A549 (cell line): ENCODE measurements at regions not wholly inside any gene's neighbourhood (a gene's known extent, or its start where the extent isn't known, plus 50 kb on each side); places are given as distances from the start of the nearest gene placed in this dataset.

Experiments used
- ATAC-seq, 2 experiments: fragments of 200-7000 bp in 1 of 2; fragments of >200 bp in 1 of 2; cut with Nextera tagmentation in 1 of 2; cut with Tn5 transposase in 1 of 2; 3 replicates each; pipeline versions ENCODE4 v1.8.0 to v1.9.1; 2018 to 2020; ENCODE audit warnings: mild to moderate bottlenecking in 1 of 2, moderate library complexity in 1 of 2
- CTCF ChIA-PET: fragments of 300-600 bp; sonication (Branson Sonifier 250); formaldehyde crosslinking; extraction: SDS; loops from one replicate; lab custom pipeline; 2021; ENCODE audit warnings: antibody characterized with exemption, inconsistent platforms; lab: Yijun Ruan, JAX
- POLR2A ChIA-PET: fragments of 350-600 bp; formaldehyde crosslinking; extraction: SDS; loops from one replicate; lab custom pipeline; 2021; ENCODE audit warnings: antibody characterized with exemption, inconsistent platforms; lab: Yijun Ruan, JAX
- DNase-seq, 2 experiments: peaks; one replicate each; pipeline versions ENCODE4 v3.0.0 to v3.0.0-alpha.2; 2011 to 2016; ENCODE audit warnings: low read depth in 1 of 2, low spot score in 1 of 2
- FAIRE-seq: peaks from 2 replicates; lab custom pipeline; 2011; peaks lifted over from hg19 to GRCh38; lab: Jason Lieb, UNC
- H3K27ac ChIP-seq, 2 experiments: fragments of >200 bp; sonication (Bioruptor Twin); formaldehyde crosslinking; 3 replicates each; pipeline ENCODE4 v1.5.1; 2016 to 2017
- H3K4me1 ChIP-seq: fragments of >200 bp; sonication (Bioruptor Twin); formaldehyde crosslinking; 3 replicates; pipeline ENCODE4 v1.6.1; 2016
- H3K4me2 ChIP-seq: fragments of >200 bp; sonication (Bioruptor Twin); formaldehyde crosslinking; 3 replicates; pipeline ENCODE4 v1.6.1; 2016
- H3K4me3 ChIP-seq: fragments of >200 bp; sonication (Bioruptor Twin); formaldehyde crosslinking; 3 replicates; pipeline ENCODE4 v1.5.1; 2016
- H3K9me3 ChIP-seq: fragments of >200 bp; sonication (Bioruptor Twin); formaldehyde crosslinking; 3 replicates; pipeline ENCODE4 v1.6.1; 2016
- CBX2 ChIP-seq: fragments of 200-600 bp; sonication (generic); IDR thresholded peaks from 2 replicates; pipeline ENCODE4 v1.6.1; 2016; ENCODE audit warnings: low read depth, mild to moderate bottlenecking, borderline replicate concordance
- CEBPB ChIP-seq, 2 experiments: fragments of >200 bp in 1 of 2; sonication (Bioruptor Twin) in 1 of 2; formaldehyde crosslinking in 1 of 2; IDR thresholded peaks; 2 replicates each; pipeline ENCODE4 v1.6.1; 2012 to 2016
- CHD2 ChIP-seq: fragments of 150-350 bp; IDR thresholded peaks from 2 replicates; pipeline ENCODE4 v1.6.1; 2014; ENCODE audit warnings: low read length; ENCODE audit not compliant: partially characterized antibody
- CHD4 ChIP-seq: fragments of 200-600 bp; sonication (generic); IDR thresholded peaks from 2 replicates; pipeline ENCODE4 v1.6.1; 2016; ENCODE audit warnings: antibody characterized with exemption, mild to moderate bottlenecking, borderline replicate concordance
- EP300 ChIP-seq, 2 experiments: fragments of >200 bp; sonication (Bioruptor Twin); formaldehyde crosslinking; IDR thresholded peaks; 2 replicates in 1 of 2; 3 replicates in 1 of 2; pipeline ENCODE4 v1.6.1; 2016 to 2017
- FOSL2 ChIP-seq, 2 experiments: fragments of 450-650 bp in 1 of 2; fragments of >200 bp in 1 of 2; sonication (Bioruptor Twin) in 1 of 2; formaldehyde crosslinking; IDR thresholded peaks; 2 replicates each; pipeline versions ENCODE4 v1.5.0 to v1.6.1; 2016 to 2020; ENCODE audit warnings: mild to moderate bottlenecking in 1 of 2, moderate library complexity in 1 of 2
- GATA3 ChIP-seq: IDR thresholded peaks from 2 replicates; pipeline ENCODE4 v1.6.1; 2012; ENCODE audit warnings: borderline replicate concordance
- HOXB13 ChIP-seq: fragments of 250-450 bp; sonication (Bioruptor Pico); IDR thresholded peaks from 2 replicates; pipeline ENCODE4 v1.5.0; 2020; ENCODE audit warnings: low read depth, mild to moderate bottlenecking, moderate library complexity
- JUN ChIP-seq, 2 experiments: fragments of >200 bp; sonication (Bioruptor Twin); formaldehyde crosslinking; IDR thresholded peaks; 2 replicates in 1 of 2; 3 replicates in 1 of 2; pipeline ENCODE4 v1.6.1; 2016 to 2017
- JUNB ChIP-seq: fragments of >200 bp; sonication (Bioruptor Twin); formaldehyde crosslinking; IDR thresholded peaks from 2 replicates; pipeline ENCODE4 v1.6.1; 2016
- MAFK ChIP-seq: fragments of 450-650 bp; IDR thresholded peaks from 2 replicates; pipeline ENCODE4 v1.6.1; 2014; ENCODE audit not compliant: partially characterized antibody
- MYC ChIP-seq: IDR thresholded peaks from 2 replicates; pipeline ENCODE4 v1.6.1; 2012; ENCODE audit warnings: mild to moderate bottlenecking, inconsistent platforms, low read length, improper control_type of control experiment, borderline replicate concordance
- NFE2L2 ChIP-seq: fragments of 150-350 bp; conservative IDR thresholded peaks from 2 replicates; pipeline ENCODE4 v1.6.1; 2014; ENCODE audit warnings: low read length
- NPAS2 ChIP-seq: fragments of 250-450 bp; sonication (Bioruptor Pico); IDR thresholded peaks from 2 replicates; pipeline ENCODE4 v1.8.0; 2022; ENCODE audit warnings: mild to moderate bottlenecking, moderate library complexity, borderline replicate concordance
- NR3C1 ChIP-seq: fragments of >200 bp; sonication (Bioruptor Twin); formaldehyde crosslinking; IDR thresholded peaks from 3 replicates; pipeline ENCODE4 v1.6.1; 2017
- PHF8 ChIP-seq: fragments of 200-600 bp; sonication (generic); IDR thresholded peaks from 2 replicates; pipeline ENCODE4 v1.6.1; 2016; ENCODE audit warnings: low read depth, mild to moderate bottlenecking, antibody characterized with exemption, moderate library complexity, borderline replicate concordance
- RARB ChIP-seq: fragments of 250-450 bp; sonication (Bioruptor Pico); IDR thresholded peaks from 2 replicates; pipeline ENCODE4 v1.8.0; 2021; ENCODE audit warnings: mild to moderate bottlenecking, moderate library complexity
- RFX5 ChIP-seq: fragments of 450-650 bp; IDR thresholded peaks from 2 replicates; pipeline ENCODE4 v1.7.1; 2014; ENCODE audit warnings: antibody characterized with exemption, mild to moderate bottlenecking, moderate library complexity
- RNF2 ChIP-seq: fragments of 200-600 bp; sonication (generic); IDR thresholded peaks from 2 replicates; pipeline ENCODE4 v1.6.1; 2016; ENCODE audit warnings: low read depth, mild to moderate bottlenecking, antibody characterized with exemption, moderate library complexity, borderline replicate concordance
- SREBF2 ChIP-seq: fragments of 450-650 bp; IDR thresholded peaks from 2 replicates; pipeline ENCODE4 v1.6.1; 2014; ENCODE audit warnings: mild to moderate bottlenecking, moderate library complexity
- TFCP2L1 ChIP-seq: fragments of 250-450 bp; sonication (Bioruptor Pico); IDR thresholded peaks from 2 replicates; pipeline ENCODE4 v1.5.0; 2021; ENCODE audit warnings: mild to moderate bottlenecking
- ZC3H11A ChIP-seq: fragments of 450-650 bp; IDR thresholded peaks from 2 replicates; pipeline ENCODE4 v1.6.1; 2014; ENCODE audit warnings: antibody characterized with exemption, mild to moderate bottlenecking
- ZFP36 ChIP-seq: fragments of 450-650 bp; IDR thresholded peaks from 2 replicates; pipeline ENCODE4 v1.6.1; 2014; ENCODE audit warnings: borderline replicate concordance; ENCODE audit not compliant: partially characterized antibody
- WGBS: methylation state at CpG from one replicate; pipeline ENCODE4 v1.1.6; 2017; ENCODE audit errors: missing lambda C conversion rate; 5-methylcytosine and 5-hydroxymethylcytosine counted together
- TF ChIP-seq, protein P1 (sequence below): fragments of >200 bp; sonication (Bioruptor Twin); formaldehyde crosslinking; IDR thresholded peaks from 2 replicates; pipeline ENCODE4 v1.6.1; 2016
- TF ChIP-seq, protein P2 (sequence below): fragments of 250-450 bp; sonication (Bioruptor Pico); IDR thresholded peaks from 2 replicates; pipeline ENCODE4 v1.5.0; 2021; ENCODE audit warnings: mild to moderate bottlenecking, moderate library complexity, borderline replicate concordance
- TF ChIP-seq, protein P3 (sequence below): fragments of 150-350 bp; IDR thresholded peaks from 2 replicates; pipeline ENCODE4 v1.6.1; 2014; ENCODE audit warnings: low read depth, mild to moderate bottlenecking, low read length
- TF ChIP-seq, protein P4 (sequence below): fragments of >200 bp; sonication (Bioruptor Twin); formaldehyde crosslinking; IDR thresholded peaks from 3 replicates; pipeline ENCODE4 v1.6.1; 2016
- TF ChIP-seq, protein P5 (sequence below): fragments of >200 bp; sonication (Bioruptor Twin); formaldehyde crosslinking; IDR thresholded peaks from 3 replicates; pipeline ENCODE4 v1.5.1; 2016

DNA sequence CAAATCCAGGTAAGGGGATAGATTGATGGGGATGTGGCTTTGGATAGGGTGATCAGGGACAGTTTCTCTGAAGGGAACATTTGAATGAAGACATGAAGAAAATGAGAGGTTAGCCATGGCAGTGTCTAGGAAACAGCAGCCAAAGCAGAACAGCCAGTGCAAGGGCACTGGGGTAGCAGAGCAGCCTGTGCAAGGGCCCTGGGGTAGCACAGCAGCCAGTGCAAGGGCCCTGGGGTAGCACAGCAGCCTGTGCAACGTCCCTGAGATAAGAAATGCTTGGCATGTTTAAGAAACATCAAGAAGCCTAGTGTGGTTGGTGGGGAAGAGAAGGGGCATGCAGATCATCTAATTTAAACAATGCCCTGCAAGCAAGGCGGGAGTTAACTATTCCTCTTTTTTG is 128.5 kb downstream of the IRX5 start:
- Histone ChIP-seq H3K4me1 (no peaks in the 10 kb centered on the region), H3K4me3 (no peak overlapping the region), H3K4me2 (no peak overlapping the region), H3K9me3 (no peaks in the 10 kb centered on the region), H3K27ac (no peak overlapping the region)
- DNase-seq (no peak), FAIRE-seq (no peak), ATAC-seq (no peak)
- CTCF ChIA-PET: no interaction called here
- WGBS: 0% methylated on average over 2 of the region's 2 CpGs
- POLR2A ChIA-PET: no interaction called here
- TF ChIP-seq CHD2 (no peak), FOSL2 (IDR thresholded peaks at IDR 0.05) (no peak), FOSL2 (CRISPR knock-in tag; IDR thresholded peaks at IDR 0.05) (no peak), NFE2L2 (no peak), ZFP36 (no peak), NR3C1 (no peak), PHF8 (no peak), JUN (IDR thresholded peaks at IDR 0.05) (no peak), MAFK (no peak), CHD4 (no peak), HOXB13 (CRISPR knock-in tag) (no peak), EP300 (IDR thresholded peaks at IDR 0.05) (no peak), TFCP2L1 (CRISPR knock-in tag) (no peak)
- TF ChIP-seq, protein P1, sequence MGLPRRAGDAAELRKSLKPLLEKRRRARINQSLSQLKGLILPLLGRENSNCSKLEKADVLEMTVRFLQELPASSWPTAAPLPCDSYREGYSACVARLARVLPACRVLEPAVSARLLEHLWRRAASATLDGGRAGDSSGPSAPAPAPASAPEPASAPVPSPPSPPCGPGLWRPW: no peak
- TF ChIP-seq, protein P2, sequence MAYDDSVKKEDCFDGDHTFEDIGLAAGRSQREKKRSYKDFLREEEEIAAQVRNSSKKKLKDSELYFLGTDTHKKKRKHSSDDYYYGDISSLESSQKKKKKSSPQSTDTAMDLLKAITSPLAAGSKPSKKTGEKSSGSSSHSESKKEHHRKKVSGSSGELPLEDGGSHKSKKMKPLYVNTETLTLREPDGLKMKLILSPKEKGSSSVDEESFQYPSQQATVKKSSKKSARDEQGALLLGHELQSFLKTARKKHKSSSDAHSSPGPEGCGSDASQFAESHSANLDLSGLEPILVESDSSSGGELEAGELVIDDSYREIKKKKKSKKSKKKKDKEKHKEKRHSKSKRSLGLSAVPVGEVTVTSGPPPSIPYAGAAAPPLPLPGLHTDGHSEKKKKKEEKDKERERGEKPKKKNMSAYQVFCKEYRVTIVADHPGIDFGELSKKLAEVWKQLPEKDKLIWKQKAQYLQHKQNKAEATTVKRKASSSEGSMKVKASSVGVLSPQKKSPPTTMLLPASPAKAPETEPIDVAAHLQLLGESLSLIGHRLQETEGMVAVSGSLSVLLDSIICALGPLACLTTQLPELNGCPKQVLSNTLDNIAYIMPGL (CRISPR knock-in tag): no peak
- TF ChIP-seq, all 56 proteins: peak for 0

DNA sequence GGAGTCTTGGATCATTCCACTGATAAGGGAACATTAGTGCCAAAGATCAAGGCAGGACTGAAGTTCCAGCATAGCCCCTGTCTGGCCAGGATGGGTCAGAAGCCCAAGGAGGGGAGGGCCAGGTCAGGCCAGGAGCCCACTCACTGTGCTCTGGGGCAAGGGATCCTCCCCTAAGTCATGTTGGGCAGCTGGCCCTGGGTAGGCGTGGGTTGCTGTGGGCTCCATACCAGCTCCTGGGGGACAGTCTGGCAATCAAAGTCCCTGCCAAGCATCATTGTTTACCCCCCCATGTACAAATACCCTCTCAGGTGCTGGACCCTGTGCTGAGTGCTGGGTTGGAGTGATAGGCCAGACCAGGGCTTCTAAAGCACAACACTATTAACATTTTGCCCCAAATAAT is 130.5 kb downstream of the IRX5 start:
- WGBS: 50% methylated on average over 1 of the region's 1 CpG
- ChIA-PET CTCF (no interaction called here), POLR2A (no interaction called here)
- Histone ChIP-seq H3K9me3 (no peaks in the 10 kb centered on the region), H3K4me1 (no peaks in the 10 kb centered on the region), H3K4me3 (no peak overlapping the region), H3K4me2 (no peak overlapping the region), H3K27ac (no peak overlapping the region)
- no peak for FAIRE-seq
- TF ChIP-seq NPAS2 (CRISPR knock-in tag) (no peak), CEBPB (IDR thresholded peaks at IDR 0.05) (no peak), JUNB (no peak), NFE2L2 (no peak), RNF2 (no peak), MYC (no peak), GATA3 (no peak), RARB (no peak), RFX5 (no peak), HOXB13 (CRISPR knock-in tag) (no peak), ZC3H11A (no peak), SREBF2 (no peak), CBX2 (no peak), CHD4 (no peak), JUN (IDR thresholded peaks at IDR 0.05) (no peak)
- TF ChIP-seq, protein P3, sequence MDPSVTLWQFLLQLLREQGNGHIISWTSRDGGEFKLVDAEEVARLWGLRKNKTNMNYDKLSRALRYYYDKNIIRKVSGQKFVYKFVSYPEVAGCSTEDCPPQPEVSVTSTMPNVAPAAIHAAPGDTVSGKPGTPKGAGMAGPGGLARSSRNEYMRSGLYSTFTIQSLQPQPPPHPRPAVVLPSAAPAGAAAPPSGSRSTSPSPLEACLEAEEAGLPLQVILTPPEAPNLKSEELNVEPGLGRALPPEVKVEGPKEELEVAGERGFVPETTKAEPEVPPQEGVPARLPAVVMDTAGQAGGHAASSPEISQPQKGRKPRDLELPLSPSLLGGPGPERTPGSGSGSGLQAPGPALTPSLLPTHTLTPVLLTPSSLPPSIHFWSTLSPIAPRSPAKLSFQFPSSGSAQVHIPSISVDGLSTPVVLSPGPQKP: no peak
- TF ChIP-seq, protein P4, sequence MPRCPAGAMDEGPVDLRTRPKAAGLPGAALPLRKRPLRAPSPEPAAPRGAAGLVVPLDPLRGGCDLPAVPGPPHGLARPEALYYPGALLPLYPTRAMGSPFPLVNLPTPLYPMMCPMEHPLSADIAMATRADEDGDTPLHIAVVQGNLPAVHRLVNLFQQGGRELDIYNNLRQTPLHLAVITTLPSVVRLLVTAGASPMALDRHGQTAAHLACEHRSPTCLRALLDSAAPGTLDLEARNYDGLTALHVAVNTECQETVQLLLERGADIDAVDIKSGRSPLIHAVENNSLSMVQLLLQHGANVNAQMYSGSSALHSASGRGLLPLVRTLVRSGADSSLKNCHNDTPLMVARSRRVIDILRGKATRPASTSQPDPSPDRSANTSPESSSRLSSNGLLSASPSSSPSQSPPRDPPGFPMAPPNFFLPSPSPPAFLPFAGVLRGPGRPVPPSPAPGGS: no peak
- TF ChIP-seq, protein P5, sequence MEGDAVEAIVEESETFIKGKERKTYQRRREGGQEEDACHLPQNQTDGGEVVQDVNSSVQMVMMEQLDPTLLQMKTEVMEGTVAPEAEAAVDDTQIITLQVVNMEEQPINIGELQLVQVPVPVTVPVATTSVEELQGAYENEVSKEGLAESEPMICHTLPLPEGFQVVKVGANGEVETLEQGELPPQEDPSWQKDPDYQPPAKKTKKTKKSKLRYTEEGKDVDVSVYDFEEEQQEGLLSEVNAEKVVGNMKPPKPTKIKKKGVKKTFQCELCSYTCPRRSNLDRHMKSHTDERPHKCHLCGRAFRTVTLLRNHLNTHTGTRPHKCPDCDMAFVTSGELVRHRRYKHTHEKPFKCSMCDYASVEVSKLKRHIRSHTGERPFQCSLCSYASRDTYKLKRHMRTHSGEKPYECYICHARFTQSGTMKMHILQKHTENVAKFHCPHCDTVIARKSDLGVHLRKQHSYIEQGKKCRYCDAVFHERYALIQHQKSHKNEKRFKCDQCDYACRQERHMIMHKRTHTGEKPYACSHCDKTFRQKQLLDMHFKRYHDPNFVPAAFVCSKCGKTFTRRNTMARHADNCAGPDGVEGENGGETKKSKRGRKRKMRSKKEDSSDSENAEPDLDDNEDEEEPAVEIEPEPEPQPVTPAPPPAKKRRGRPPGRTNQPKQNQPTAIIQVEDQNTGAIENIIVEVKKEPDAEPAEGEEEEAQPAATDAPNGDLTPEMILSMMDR: no peak
- TF ChIP-seq, protein P1: no peak
- no peak for ATAC-seq
- no peak for DNase-seq
